Prostate gland (tissue), 2 donors: ENCODE measurements at regions not wholly inside any gene's neighbourhood (a gene's known extent, or its start where the extent isn't known, plus 50 kb on each side); places are given as distances from the start of the nearest gene placed in this dataset.

ENCODE experiments used
- DNase-seq: peaks from one replicate; pipeline ENCODE4 v3.0.0-alpha.2; 2019; ENCODE audit warnings: low spot score
- H3K27ac ChIP-seq, 2 donors: fragments of 200-600 bp; sonication (generic); 2 replicates each; pipeline ENCODE4 v1.5.1; 2017 to 2019
- H3K27me3 ChIP-seq: fragments of 200-600 bp; sonication (generic); replicated peaks from 2 replicates; pipeline ENCODE4 v1.5.1; 2019; ENCODE audit not compliant: insufficient read depth
- H3K36me3 ChIP-seq, 2 donors: fragments of 200-600 bp; sonication (generic); 1 replicate in 1 of 2; 2 replicates in 1 of 2; pipeline versions ENCODE4 v1.5.1 to v1.8.1; 2017 to 2019
- H3K4me1 ChIP-seq: fragments of 200-600 bp; sonication (generic); replicated peaks from 2 replicates; pipeline ENCODE4 v1.5.1; 2019
- H3K4me3 ChIP-seq, 2 donors: fragments of 200-600 bp; sonication (generic); 2 replicates each; pipeline ENCODE4 v1.5.1; 2017 to 2019
- H3K9me3 ChIP-seq: fragments of 200-600 bp; sonication (generic); 2 replicates; pipeline ENCODE4 v1.5.1; 2017
- POLR2A ChIP-seq: fragments of 450-650 bp; IDR thresholded peaks from one replicate; pipeline ENCODE4 v1.6.1; 2016; ENCODE audit warnings: antibody characterized with exemption, mild to moderate bottlenecking
- POLR2AphosphoS5 ChIP-seq: sonication (generic); formaldehyde crosslinking; IDR thresholded peaks from one replicate; pipeline ENCODE4 v1.6.1; 2017; ENCODE audit warnings: antibody characterized with exemption
- WGBS: methylation state at CpG from one replicate; pipeline ENCODE4 v1.1.5; 2018; 5-methylcytosine and 5-hydroxymethylcytosine counted together
- intact Hi-C: fragments of 100-400 bp; cut with DNase I; formaldehyde crosslinking; loops from one replicate; pipeline ENCODE4 v1.14.2; 2022
- TF ChIP-seq, protein P1 (sequence below), 4 experiments: fragments of 200-600 bp in 2 of 4; fragments of 450-650 bp in 2 of 4; sonication (generic) in 2 of 4; IDR thresholded peaks; 1 replicate in 3 of 4; 2 replicates in 1 of 4; pipeline ENCODE4 v1.5.1; 2016 to 2019; ENCODE audit warnings: antibody characterized with exemption in 4 of 4, mild to moderate bottlenecking in 2 of 4, moderate library complexity in 2 of 4

DNA sequence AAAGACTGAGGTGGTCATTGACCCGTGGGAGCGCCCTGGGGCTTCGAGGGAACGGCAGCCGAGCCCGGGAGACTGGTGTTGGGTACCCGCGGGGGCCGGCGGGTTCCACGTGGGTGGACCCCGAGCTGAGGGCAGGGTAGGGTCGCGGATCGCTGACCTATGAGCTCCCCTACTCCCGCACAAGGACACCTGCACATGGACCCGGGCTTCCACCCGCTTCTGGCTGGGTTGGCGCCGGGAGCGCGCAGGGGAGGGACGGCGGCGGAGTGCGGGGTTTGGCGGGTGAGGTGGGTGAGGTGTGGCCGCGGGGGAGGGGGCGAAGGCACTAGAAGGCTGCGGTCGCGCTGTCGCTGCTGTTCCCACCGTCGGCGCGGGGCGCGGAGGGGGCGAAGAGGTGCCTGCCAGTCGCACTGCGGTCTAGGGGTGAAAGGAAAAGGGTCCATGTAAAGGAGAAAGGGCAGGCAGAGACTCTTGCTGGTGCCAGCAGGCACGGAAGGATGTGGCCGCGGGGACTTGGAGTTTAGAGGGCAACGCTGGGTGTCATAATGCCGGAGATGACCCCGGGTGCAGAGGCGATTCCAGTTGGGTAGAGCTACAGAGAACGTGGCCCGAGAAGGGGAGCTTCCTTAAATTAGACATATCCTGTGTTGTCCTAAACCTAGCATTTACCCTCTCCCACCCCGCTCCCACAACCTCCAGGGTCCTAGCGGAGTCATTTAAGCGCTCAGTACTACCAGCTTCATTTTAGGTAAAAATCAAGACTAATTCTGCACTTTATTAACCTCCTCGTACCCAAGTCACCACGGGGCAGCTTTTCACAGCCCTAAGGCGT, 245.9 kb upstream of the TOPAZ1 start:
- 2% methylated on average over 57 of the region's 58 CpGs for WGBS
- H3K4me3 ChIP-seq, result no peak overlapping the region
- H3K27ac ChIP-seq, result no peak overlapping the region
- no peak for DNase-seq
- H3K27me3 ChIP-seq, result peaks cover 50% of the 10 kb centered on the region
- peaks cover 17% of the 10 kb centered on the region for H3K4me1 ChIP-seq
- no peaks in the 10 kb centered on the region for H3K9me3 ChIP-seq
- TF ChIP-seq POLR2A (no peak), POLR2AphosphoS5 (no peak)
- TF ChIP-seq, protein P1, sequence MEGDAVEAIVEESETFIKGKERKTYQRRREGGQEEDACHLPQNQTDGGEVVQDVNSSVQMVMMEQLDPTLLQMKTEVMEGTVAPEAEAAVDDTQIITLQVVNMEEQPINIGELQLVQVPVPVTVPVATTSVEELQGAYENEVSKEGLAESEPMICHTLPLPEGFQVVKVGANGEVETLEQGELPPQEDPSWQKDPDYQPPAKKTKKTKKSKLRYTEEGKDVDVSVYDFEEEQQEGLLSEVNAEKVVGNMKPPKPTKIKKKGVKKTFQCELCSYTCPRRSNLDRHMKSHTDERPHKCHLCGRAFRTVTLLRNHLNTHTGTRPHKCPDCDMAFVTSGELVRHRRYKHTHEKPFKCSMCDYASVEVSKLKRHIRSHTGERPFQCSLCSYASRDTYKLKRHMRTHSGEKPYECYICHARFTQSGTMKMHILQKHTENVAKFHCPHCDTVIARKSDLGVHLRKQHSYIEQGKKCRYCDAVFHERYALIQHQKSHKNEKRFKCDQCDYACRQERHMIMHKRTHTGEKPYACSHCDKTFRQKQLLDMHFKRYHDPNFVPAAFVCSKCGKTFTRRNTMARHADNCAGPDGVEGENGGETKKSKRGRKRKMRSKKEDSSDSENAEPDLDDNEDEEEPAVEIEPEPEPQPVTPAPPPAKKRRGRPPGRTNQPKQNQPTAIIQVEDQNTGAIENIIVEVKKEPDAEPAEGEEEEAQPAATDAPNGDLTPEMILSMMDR (IDR thresholded peaks at IDR 0.05), result no peak
- intact Hi-C loops, result no loop called here
- no peaks in the 10 kb centered on the region for H3K36me3 ChIP-seq

DNA sequence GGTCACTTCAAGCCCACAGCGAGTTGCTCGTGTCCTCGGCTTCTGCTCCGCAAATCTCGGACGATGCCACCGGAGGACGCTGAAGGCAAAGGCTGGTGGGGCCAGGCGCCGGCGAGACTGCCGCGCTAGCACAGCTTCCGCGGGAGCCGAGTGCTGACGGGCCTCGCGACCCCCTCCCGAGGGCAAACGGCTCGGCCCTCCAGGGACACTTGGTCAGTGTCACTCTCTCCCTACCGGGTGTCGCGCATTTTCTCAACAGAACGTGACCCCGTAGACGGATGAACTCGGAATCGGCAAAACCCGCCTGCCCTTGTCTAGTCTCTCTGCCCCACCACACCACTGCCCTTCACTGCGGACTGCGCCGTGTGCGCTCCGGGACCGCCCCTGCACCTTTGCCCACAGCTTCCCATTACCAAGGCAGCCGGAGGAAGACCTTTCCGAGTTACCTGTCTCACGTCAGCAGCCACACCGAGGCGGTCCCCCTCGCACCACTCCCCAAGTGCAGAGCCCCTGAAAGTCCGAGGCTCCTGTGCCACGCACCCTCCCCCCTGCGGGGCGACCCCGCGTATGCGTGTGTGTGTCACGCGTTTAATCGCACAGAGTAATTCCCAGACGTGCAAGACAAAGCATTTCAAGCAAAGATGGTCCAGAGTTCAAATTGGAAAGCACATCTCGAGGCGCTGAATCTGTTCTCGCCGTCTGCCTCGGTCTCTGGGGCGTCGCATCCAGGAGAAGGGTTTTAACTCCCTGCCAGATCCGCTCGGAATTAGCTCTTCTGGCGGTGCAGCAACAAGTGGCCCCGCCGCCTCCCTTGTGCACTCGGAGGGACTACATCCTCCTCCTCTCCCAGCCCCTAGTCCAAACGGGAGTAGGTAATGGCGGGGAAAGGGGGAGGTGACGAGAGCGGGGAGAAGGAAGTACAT, 245.0 kb upstream of the TOPAZ1 start:
- no peak for DNase-seq
- Histone ChIP-seq H3K9me3 (no peaks in the 10 kb centered on the region), H3K27me3 (peaks cover 50% of the 10 kb centered on the region), H3K27ac (no peak overlapping the region), H3K4me1 (peaks cover 17% of the 10 kb centered on the region), H3K4me3 (no peak overlapping the region), H3K36me3 (no peaks in the 10 kb centered on the region)
- intact Hi-C loops, result no loop called here
- 2% methylated on average over 49 of the region's 71 CpGs for WGBS
- TF ChIP-seq POLR2A, result no peak
- TF ChIP-seq, protein P1 (IDR thresholded peaks at IDR 0.05), result no peak
- TF ChIP-seq POLR2AphosphoS5, result no peak

DNA sequence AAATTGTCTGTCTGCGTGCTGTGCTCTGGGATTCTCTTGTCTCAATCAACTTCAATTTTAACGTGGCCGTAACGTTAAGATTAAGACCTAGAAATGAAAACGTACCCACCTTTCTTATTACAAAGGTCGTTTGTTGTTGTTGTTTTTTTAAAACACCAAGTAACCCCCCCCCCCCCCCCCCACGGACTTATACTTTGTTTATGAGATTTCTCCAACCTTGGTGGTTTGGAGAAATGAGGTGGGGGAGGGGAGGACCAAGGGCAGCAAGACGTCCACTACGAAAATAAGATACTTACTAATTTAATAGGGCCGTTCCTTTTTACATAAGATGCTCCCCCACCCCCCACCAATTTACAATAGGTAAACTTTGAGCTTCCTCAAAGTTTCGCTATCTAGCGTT, 244.4 kb upstream of the TOPAZ1 start:
- no peak overlapping the region for H3K27ac ChIP-seq
- peaks cover 50% of the 10 kb centered on the region for H3K27me3 ChIP-seq
- intact Hi-C loops, result no loop called here
- 4% methylated on average over 12 of the region's 12 CpGs for WGBS
- no peak for DNase-seq
- H3K9me3 ChIP-seq, result no peaks in the 10 kb centered on the region
- H3K36me3 ChIP-seq, result no peaks in the 10 kb centered on the region
- H3K4me1 ChIP-seq, result peaks cover 17% of the 10 kb centered on the region
- TF ChIP-seq POLR2A (no peak), POLR2AphosphoS5 (no peak)
- TF ChIP-seq, protein P1 (IDR thresholded peaks at IDR 0.05), result no peak
- H3K4me3 ChIP-seq, result no peak overlapping the region

DNA sequence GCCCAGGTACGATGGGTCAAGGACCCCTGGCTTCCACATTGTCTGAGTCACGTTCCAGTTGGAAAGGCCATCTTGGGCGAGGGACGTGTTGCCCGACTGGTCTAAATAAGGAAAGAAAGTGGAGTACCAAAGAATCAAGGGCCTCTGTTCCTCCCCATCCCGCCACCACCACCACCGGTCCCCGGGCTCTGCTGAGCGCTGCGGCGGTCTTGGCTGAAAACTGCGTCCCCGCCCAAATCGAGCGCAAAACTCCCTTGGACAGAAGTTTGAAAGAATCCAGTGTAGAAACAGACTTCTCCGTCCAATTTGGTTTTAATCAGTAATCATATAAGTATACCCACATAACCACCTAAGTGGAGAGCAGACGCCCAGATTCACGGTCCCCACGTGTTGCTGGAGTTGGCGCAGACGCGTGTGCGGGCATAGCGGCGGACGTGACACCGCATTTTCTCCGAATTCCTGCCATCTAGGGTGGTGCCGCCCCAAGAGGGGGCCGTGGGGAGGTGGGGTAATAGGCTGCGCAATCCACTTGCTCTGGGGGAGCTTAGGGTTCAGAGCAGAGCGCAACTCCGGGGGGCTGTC, 243.8 kb upstream of the TOPAZ1 start:
- H3K4me3 ChIP-seq, result no peak overlapping the region
- no peaks in the 10 kb centered on the region for H3K9me3 ChIP-seq
- DNase-seq, result no peak
- WGBS, result 3% methylated on average over 33 of the region's 33 CpGs
- peaks cover 17% of the 10 kb centered on the region for H3K4me1 ChIP-seq
- TF ChIP-seq POLR2A (no peak), POLR2AphosphoS5 (no peak)
- TF ChIP-seq, protein P1 (IDR thresholded peaks at IDR 0.05), result no peak
- no peaks in the 10 kb centered on the region for H3K36me3 ChIP-seq
- intact Hi-C loops, result no loop called here
- peaks cover 48% of the 10 kb centered on the region for H3K27me3 ChIP-seq
- H3K27ac ChIP-seq, result no peak overlapping the region
